Erythroblast (primary cell): ENCODE measurements at regions not wholly inside any gene's neighbourhood (a gene's known extent, or its start where the extent isn't known, plus 50 kb on each side); places are given as distances from the start of the nearest gene placed in this dataset.

Experiments
- GATA1 ChIP-seq: IDR thresholded peaks from 2 replicates; pipeline ENCODE4 v1.6.1; 2011; ENCODE audit warnings: low read depth, mild to moderate bottlenecking, control low read depth, low read length, moderate library complexity
- POLR2A ChIP-seq: IDR thresholded peaks from 2 replicates; pipeline ENCODE4 v1.6.1; 2011; ENCODE audit warnings: mild to moderate bottlenecking, low read length

DNA sequence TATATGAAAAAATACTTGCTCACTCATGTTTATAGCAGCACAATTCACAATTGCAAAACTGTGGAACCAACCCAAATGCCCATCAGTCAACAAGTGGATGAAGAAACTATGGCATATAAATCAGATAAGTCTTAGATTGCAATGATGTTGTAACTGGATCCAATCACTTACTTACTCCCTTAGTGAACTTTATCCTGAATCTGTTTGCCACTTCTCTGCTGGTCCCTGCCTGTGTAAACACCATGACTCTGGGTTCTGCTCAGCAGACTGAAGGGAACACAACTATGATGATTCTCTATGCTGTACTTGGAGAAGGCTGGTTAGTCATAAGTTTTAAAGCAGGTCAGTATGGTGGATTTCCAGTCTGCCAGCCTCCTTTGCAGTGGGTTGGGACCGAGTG is 391.2 kb downstream of the RWDD3 start:
- no peak for TF ChIP-seq POLR2A
- no peak for TF ChIP-seq GATA1
